Body of pancreas (tissue), 4 donors: ENCODE measurements at regions not wholly inside any gene's neighbourhood (a gene's known extent, or its start where the extent isn't known, plus 50 kb on each side); places are given as distances from the start of the nearest gene placed in this dataset.

Experiments used
- CTCF ChIP-seq, 7 experiments: fragments of 450-650 bp in 4 of 7; fragments of 200-600 bp in 3 of 7; sonication (generic) in 3 of 7; IDR thresholded peaks; one replicate each; pipeline ENCODE4 v1.5.1; 2016 to 2019; ENCODE audit warnings: antibody characterized with exemption in 7 of 7
- POLR2A ChIP-seq, 3 donors: fragments of 450-650 bp; IDR thresholded peaks; one replicate each; pipeline ENCODE4 v1.6.1; 2016; ENCODE audit warnings: antibody characterized with exemption in 3 of 3, mild to moderate bottlenecking in 2 of 3

GRCh38 chr13:44274771-44275205 is 98.8 kb upstream of the SERP2 start:
- TF ChIP-seq CTCF (IDR thresholded peaks at IDR 0.05) (no peak), POLR2A (IDR thresholded peaks at IDR 0.05) (no peak)
